Aorta (tissue), 5 donors: ENCODE measurements at regions not wholly inside any gene's neighbourhood (a gene's known extent, or its start where the extent isn't known, plus 50 kb on each side); places are given as distances from the start of the nearest gene placed in this dataset.
"Not testable (repeated sequence)": the region's sequence is repeated elsewhere in the genome, so short reads cannot be mapped to it uniquely, and the experiment has no call there.

Experiments
- ATAC-seq: fragments of 200-7000 bp; cut with Tn5 transposase; one replicate; pipeline ENCODE4 v1.9.1; 2022; ENCODE audit warnings: moderate library complexity; ENCODE audit not compliant: low FRiP score
- DNase-seq, 2 donors: peaks; one replicate each; pipeline ENCODE4 v3.0.0-alpha.2; 2020
- H3K27ac ChIP-seq, 2 donors: one replicate each; pipeline ENCODE4 v1.5.1; 2013; ENCODE audit warnings: low read length in 2 of 2, mild to moderate bottlenecking in 2 of 2, moderate library complexity in 2 of 2, control low read depth in 1 of 2, inconsistent platforms in 1 of 2, low read depth in 1 of 2
- H3K27me3 ChIP-seq, 2 donors: one replicate each; pipeline ENCODE4 v1.6.1; 2013; ENCODE audit warnings: control low read depth in 1 of 2, low read length in 1 of 2, mild to moderate bottlenecking in 1 of 2, moderate library complexity in 1 of 2; ENCODE audit not compliant: insufficient read depth in 2 of 2, control insufficient read depth in 1 of 2
- H3K36me3 ChIP-seq, 2 donors: one replicate each; pipeline ENCODE4 v1.6.1; 2013; ENCODE audit warnings: control low read depth in 1 of 2, low read length in 1 of 2, mild to moderate bottlenecking in 1 of 2; ENCODE audit not compliant: insufficient read depth in 2 of 2, control insufficient read depth in 1 of 2
- H3K4me1 ChIP-seq, 2 donors: one replicate each; pipeline ENCODE4 v1.6.1; 2013; ENCODE audit warnings: low read length in 2 of 2, control low read depth in 1 of 2, mild to moderate bottlenecking in 1 of 2, moderate library complexity in 1 of 2; ENCODE audit not compliant: insufficient read depth in 2 of 2, control insufficient read depth in 1 of 2
- H3K4me3 ChIP-seq, 2 donors: one replicate each; pipeline ENCODE4 v1.5.1; 2013; ENCODE audit warnings: low read length in 2 of 2, control low read depth in 1 of 2, mild to moderate bottlenecking in 1 of 2
- H3K9me3 ChIP-seq: one replicate; pipeline ENCODE4 v1.6.1; 2013; ENCODE audit warnings: mild to moderate bottlenecking, low read length; ENCODE audit not compliant: control insufficient read depth
- WGBS, 2 donors: extraction: QIAGEN DNeasy Blood & Tissue Kit; methylation state at CpG; one replicate each; pipeline ENCODE4 v1.1.7; 2013; 5-methylcytosine and 5-hydroxymethylcytosine counted together
- intact Hi-C, 2 donors: fragments of 100-400 bp; cut with DNase I; formaldehyde crosslinking; loops; one replicate each; pipeline versions ENCODE4 v1.14.2 to v1.15.0; 2022
- donor health status: healthy with polysubstance abuse.
- donor health status: Bipolar disorder and iron deficiency.
- donor health status: DM: no; HTN: no; CAD: no.
- donor health status: DM: no; HTN: no; CAD: no.
- donor health status: DM: yes; HTN: yes; CAD: no.

DNA sequence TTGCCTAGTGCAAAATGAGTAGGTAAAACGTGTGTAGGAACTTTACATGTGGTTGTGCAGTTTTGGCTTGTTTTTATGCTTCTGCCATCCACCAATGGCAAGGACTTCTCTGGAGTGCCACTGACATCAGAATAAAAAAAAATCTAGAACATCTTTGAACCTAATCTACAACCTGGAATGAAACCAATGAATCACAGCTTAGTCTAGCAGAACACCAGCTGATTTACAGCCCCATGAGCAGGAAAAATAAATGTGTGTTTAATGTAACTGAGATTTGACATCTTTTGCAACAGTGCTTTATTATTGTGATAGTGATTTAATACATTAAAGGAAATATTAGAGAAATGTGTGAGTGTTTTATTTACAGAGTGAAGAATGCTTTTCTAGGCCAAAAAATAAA, 995.1 kb downstream of the PCDH7 start:
- no peak for ATAC-seq
- no peak overlapping the region for H3K4me3 ChIP-seq
- no peaks in the 10 kb centered on the region for H3K9me3 ChIP-seq
- H3K4me1 ChIP-seq = no peaks in the 10 kb centered on the region
- intact Hi-C loops = no loop called here
- no peak overlapping the region for H3K27ac ChIP-seq
- DNase-seq = no peak
- H3K27me3 ChIP-seq = no peaks in the 10 kb centered on the region
- no peaks in the 10 kb centered on the region for H3K36me3 ChIP-seq
- WGBS, 2 donors = 15 to 28% methylated on average over 1 of the region's 1 CpG

DNA sequence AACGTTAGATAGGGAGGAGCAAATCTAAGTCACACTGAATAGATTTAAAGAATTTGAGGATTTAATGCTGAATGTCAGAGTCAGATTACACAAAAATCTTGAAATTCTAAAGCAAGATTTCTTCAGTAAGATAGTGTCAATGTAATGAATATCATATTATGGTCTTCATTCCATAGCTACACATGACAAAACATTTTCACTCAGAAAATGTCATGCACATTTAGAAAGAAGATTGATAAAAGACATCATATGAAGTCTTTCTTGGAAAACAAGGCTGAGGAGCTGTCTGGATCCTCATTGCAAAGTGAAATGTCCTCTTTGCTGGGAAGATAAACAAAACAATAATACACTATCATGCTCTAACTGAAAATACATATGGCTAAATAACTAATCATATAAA, 1006.9 kb downstream of the PCDH7 start:
- no peak for ATAC-seq
- Histone ChIP-seq H3K36me3 (no peaks in the 10 kb centered on the region), H3K27me3 (no peaks in the 10 kb centered on the region), H3K9me3 (peaks cover 1% of the 10 kb centered on the region), H3K27ac (no peak overlapping the region), H3K4me3 (no peak overlapping the region), H3K4me1 (no peaks in the 10 kb centered on the region)
- no peak for DNase-seq
- intact Hi-C loops = no loop called here
- WGBS, 2 donors = 19 to 24% methylated on average over 1 of the region's 1 CpG

DNA sequence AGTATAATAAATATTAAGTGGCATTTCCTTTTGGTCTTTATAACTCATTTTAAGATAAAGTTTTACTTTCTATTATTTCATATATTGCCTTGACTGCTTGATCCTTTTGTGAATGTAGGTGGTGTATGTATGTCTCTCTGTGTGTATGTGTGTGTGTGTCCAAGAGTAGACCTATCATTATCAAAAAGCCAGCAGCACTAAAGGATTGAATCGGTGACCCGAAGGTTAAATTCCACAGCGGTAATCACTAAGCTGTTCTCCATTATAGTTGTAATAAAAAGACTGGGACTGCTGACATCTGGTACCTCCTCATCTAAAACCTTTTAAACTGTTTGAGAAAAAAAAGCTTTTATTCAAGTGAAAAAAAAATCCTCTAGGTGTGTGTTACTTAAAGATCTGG, 1014.8 kb downstream of the PCDH7 start:
- no peak for ATAC-seq
- intact Hi-C loops = no loop called here
- WGBS, 2 donors = 67 to 76% methylated on average over 3 of the region's 3 CpGs
- no peaks in the 10 kb centered on the region for H3K4me1 ChIP-seq
- no peak for DNase-seq
- H3K27ac ChIP-seq = no peak overlapping the region
- H3K4me3 ChIP-seq = no peak overlapping the region
- peaks cover 1% of the 10 kb centered on the region for H3K9me3 ChIP-seq
- H3K36me3 ChIP-seq = no peaks in the 10 kb centered on the region
- no peaks in the 10 kb centered on the region for H3K27me3 ChIP-seq

DNA sequence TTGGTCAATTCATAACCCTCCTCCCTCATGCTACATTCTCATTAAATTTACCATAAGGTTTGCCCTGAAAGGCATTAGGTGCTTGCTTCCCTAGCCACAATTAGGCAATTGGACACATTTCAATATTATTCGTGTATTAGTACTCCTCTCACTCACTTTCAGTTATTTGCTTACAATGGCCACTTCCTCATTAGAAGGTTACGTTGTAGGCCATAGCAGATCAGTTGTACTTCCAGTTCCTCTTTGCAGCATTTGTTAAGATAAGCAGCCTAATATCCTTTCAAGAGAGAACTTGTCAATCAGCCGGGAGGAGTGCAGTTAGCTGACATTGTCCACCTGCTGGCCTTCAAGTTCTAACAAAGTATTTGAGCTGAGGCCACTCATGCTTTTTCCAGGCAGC, 1017.2 kb downstream of the PCDH7 start:
- no peak for DNase-seq
- H3K4me3 ChIP-seq = no peak overlapping the region
- H3K27me3 ChIP-seq = no peaks in the 10 kb centered on the region
- no peaks in the 10 kb centered on the region for H3K36me3 ChIP-seq
- H3K9me3 ChIP-seq = no peaks in the 10 kb centered on the region
- no peaks in the 10 kb centered on the region for H3K4me1 ChIP-seq
- no peak overlapping the region for H3K27ac ChIP-seq
- ATAC-seq = no peak
- 84 to 88% methylated on average over 3 of the region's 3 CpGs for WGBS, 2 donors
- intact Hi-C loops = no loop called here

DNA sequence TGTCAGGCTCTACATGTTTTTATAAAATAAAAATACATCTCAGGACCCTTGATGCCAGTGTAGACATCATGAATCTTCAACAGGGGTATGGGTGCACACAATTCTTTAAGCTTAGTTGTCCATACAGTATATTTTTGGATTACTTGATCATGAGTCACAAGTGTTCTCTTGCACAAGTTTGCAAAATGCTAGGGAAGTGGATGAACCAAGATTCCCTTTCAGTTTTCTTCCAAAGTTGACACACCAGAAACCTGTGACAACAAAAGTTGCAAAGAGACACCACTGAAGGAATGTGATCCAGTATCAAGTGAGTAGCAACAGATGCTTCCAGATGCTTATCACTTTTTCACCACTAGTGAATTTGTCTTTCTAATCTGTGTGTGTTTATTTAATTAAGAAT, 1021.2 kb downstream of the PCDH7 start:
- Histone ChIP-seq H3K4me3 (no peak overlapping the region), H3K9me3 (no peaks in the 10 kb centered on the region), H3K4me1 (no peaks in the 10 kb centered on the region), H3K27ac (no peak overlapping the region), H3K27me3 (no peaks in the 10 kb centered on the region), H3K36me3 (no peaks in the 10 kb centered on the region)
- no peak for DNase-seq
- ATAC-seq = no peak
- intact Hi-C loops = no loop called here

DNA sequence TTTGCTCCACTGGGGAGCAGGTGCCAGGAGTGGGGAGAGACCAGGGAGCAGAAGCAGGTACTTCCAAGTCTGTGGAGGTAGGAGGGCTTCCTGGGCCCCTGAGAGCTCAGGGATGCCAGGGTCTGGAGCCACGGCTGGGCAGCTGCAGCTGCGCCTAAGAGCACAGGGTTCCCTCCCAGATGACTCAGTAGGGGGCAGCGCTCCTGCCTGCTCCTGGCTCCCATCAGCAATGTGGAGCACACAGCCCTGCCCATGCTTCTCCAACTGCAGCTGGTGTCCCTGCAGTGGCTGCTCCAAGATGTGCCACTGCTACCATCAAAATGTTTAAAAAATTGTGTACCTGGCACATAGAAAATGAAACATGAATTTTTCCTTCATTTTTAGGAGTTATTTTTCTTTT, 1028.2 kb downstream of the PCDH7 start:
- no peaks in the 10 kb centered on the region for H3K36me3 ChIP-seq
- WGBS, 2 donors = 84 to 87% methylated on average over 3 of the region's 3 CpGs

DNA sequence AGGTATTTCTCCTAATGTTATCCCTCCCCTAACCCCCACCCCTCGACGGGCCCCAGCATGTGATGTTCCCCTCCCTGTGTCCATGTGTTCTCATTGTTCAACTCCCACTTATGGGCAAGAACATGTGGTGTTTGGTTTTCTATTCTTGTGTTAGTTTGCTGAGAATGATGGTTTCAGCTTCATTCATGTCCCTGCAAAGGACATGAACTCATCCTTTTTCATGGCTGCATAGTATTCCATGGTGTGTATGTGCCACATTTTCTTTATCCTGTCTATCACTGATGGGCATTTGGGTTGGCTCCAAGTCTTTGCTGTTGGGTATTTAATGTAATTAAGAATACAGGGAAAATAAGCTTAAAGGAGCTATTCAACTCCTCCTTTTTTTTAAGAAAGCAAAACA, 1030.4 kb downstream of the PCDH7 start:
- H3K4me3 ChIP-seq, H3K9me3 ChIP-seq, H3K27ac ChIP-seq, DNase-seq, H3K27me3 ChIP-seq, H3K4me1 ChIP-seq, ATAC-seq, intact Hi-C loops, H3K36me3 ChIP-seq: not testable (repeated sequence)
- WGBS, 2 donors = 94 to 95% methylated on average over 2 of the region's 2 CpGs

More for the DNA sequence above, 1028.2 kb downstream of the PCDH7 start:
- Histone ChIP-seq H3K9me3 (no peaks in the 10 kb centered on the region), H3K27me3 (no peaks in the 10 kb centered on the region), H3K4me3 (no peak overlapping the region), H3K4me1 (no peaks in the 10 kb centered on the region), H3K27ac (no peak overlapping the region)
- DNase-seq (no peak), ATAC-seq (no peak)
- intact Hi-C loops = no loop called here

DNA sequence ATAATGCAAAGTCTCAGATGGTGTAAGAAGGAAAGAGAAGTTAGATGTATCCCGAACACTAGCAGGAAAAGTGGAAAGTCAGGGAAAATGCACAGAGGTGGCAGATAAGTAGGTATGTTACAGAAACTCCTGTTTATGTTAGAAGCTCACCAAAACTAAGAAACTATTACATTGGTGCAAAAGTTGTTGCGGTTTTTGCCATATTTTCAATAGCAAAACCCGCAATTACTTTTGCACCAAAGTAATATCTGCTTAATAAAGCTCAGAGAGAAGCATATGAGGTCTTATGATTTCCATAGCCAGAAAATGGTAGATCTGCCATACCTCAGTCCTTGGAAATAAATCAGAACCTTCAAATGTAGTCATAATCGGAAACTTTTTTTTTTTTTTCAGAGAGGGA, 1035.6 kb downstream of the PCDH7 start:
- Histone ChIP-seq H3K36me3 (no peaks in the 10 kb centered on the region), H3K27me3 (no peaks in the 10 kb centered on the region), H3K9me3 (no peaks in the 10 kb centered on the region), H3K27ac (no peak overlapping the region), H3K4me3 (no peak overlapping the region), H3K4me1 (no peaks in the 10 kb centered on the region)
- intact Hi-C loops = no loop called here
- 67 to 76% methylated on average over 4 of the region's 4 CpGs for WGBS, 2 donors
- ATAC-seq (no peak), DNase-seq (no peak)

DNA sequence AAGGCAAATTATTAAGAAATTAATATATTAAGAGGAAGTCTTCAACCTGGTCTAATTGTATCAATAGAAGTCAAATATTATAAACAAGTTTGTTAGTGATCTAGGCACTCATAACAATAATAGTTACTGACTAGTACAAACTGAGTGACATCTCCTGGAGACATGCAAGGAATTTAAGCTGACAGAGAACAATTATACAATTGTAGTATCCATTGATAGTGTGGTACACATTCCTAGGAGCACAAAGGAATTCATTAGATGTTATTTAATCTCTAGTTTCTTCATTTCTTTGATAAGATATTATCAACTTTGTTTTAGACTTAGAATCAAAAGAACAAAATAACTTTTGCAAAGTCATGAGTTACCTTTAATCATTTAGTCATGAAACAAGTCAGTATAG, 1048.6 kb downstream of the PCDH7 start:
- intact Hi-C loops = no loop called here
- H3K36me3 ChIP-seq = no peaks in the 10 kb centered on the region
- ATAC-seq = no peak
- no peak for DNase-seq
- H3K4me3 ChIP-seq = no peak overlapping the region
- no peak overlapping the region for H3K27ac ChIP-seq
- H3K27me3 ChIP-seq = no peaks in the 10 kb centered on the region
- H3K4me1 ChIP-seq = no peaks in the 10 kb centered on the region
- H3K9me3 ChIP-seq = no peaks in the 10 kb centered on the region

DNA sequence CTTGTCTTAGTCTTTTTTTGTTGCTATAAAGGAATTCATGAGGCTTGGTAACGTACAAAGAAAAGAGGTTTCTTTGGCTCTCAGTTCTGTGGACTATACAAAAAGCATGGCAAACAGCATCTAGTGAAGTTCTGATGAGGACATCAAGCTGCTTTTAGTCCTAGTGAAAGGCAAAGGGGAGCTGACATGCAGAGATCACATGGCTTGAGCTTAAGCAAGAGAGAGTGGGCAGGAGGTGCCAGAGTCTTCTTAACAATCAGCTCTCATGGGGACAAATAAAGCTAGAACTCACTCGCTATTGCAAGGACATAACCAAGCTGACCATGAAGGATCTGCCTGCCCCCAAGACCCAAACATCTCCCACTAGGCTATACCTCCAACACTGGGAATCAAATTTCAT, 1063.1 kb downstream of the PCDH7 start:
- no peaks in the 10 kb centered on the region for H3K4me1 ChIP-seq
- no peak for ATAC-seq
- H3K27me3 ChIP-seq = no peaks in the 10 kb centered on the region
- no peak for DNase-seq
- no peak overlapping the region for H3K4me3 ChIP-seq
- H3K36me3 ChIP-seq = no peaks in the 10 kb centered on the region
- intact Hi-C loops = no loop called here
- no peak overlapping the region for H3K27ac ChIP-seq
- peaks cover 2% of the 10 kb centered on the region for H3K9me3 ChIP-seq
- WGBS, 2 donors = 91 to 94% methylated on average over 2 of the region's 2 CpGs
